ENCODE measurements at regions not wholly inside any gene's neighbourhood (a gene's known extent, or its start where the extent isn't known, plus 50 kb on each side); places are given as distances from the start of the nearest gene placed in this dataset.
A peak's percentile ranks its signal among the peaks of the same experiment; 100 is the strongest.

DNA sequence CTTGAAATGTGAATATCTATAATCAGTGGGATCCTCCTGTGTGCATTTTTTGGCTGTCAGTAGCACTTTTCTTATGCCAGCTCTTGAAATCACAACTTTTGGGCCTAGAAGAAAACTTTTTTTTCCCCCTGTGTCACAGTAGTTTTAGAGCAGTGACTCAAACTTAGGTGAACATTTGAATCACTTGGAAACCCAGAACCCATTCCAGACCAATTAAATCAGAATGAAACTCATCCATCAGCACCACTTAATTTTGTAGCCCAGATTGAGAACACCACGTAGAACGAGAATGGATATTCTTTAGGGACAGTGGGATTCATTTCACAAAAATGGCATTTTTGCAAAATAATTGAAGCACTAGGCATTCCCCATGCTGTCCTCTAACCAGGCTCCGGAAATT lies 224.8 kb upstream of the NANOGP8 start:
- CTCF ChIA-PET = interaction anchor here (3.8 kb wide), 1 partner anchor 21 kb away, joined by 14 read pairs; no protein-coding TSS in a partner anchor
- POLR2A ChIA-PET = no interaction called here
- no peak for DNase-seq (ENCODE audit: low read depth in 1 of 2, low spot score in 1 of 2)
- H3K4me2 ChIP-seq = no peak overlapping the region
- no peak overlapping the region for H3K4me3 ChIP-seq
- 0 out of 3 replicates have a peak, but pooled peaks cover 2% of the 10 kb centered on the region for H3K9me3 ChIP-seq
- peaks cover 14% of the 10 kb centered on the region; the same call in 1 of the 3 replicates for H3K4me1 ChIP-seq
- no peak for ATAC-seq
- FAIRE-seq = no peak
- no peak for TF ChIP-seq RAD21 (conservative IDR thresholded peaks at IDR 0.05 in 1 of 2, IDR thresholded peaks at IDR 0.05 in 1 of 2)
- no peak for TF ChIP-seq MAFK (IDR thresholded peaks at IDR 0.05; ENCODE audit: partially characterized antibody)
- TF ChIP-seq, protein P1, sequence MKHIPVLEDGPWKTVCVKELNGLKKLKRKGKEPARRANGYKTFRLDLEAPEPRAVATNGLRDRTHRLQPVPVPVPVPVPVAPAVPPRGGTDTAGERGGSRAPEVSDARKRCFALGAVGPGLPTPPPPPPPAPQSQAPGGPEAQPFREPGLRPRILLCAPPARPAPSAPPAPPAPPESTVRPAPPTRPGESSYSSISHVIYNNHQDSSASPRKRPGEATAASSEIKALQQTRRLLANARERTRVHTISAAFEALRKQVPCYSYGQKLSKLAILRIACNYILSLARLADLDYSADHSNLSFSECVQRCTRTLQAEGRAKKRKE (CRISPR knock-in tag; IDR thresholded peaks at IDR 0.05; ENCODE audit: low read depth) = no peak
- TF ChIP-seq, protein P2, sequence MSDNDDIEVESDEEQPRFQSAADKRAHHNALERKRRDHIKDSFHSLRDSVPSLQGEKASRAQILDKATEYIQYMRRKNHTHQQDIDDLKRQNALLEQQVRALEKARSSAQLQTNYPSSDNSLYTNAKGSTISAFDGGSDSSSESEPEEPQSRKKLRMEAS (IDR thresholded peaks at IDR 0.05) = no peak
- TF ChIP-seq ZNF302 (CRISPR knock-in tag; IDR thresholded peaks at IDR 0.05) = no peak
- no peak for TF ChIP-seq NR3C1 (IDR thresholded peaks at IDR 0.05)
- TF ChIP-seq POLR2AphosphoS2 (conservative IDR thresholded peaks at IDR 0.05; ENCODE audit: low read length) = no peak
- TF ChIP-seq, protein P3, sequence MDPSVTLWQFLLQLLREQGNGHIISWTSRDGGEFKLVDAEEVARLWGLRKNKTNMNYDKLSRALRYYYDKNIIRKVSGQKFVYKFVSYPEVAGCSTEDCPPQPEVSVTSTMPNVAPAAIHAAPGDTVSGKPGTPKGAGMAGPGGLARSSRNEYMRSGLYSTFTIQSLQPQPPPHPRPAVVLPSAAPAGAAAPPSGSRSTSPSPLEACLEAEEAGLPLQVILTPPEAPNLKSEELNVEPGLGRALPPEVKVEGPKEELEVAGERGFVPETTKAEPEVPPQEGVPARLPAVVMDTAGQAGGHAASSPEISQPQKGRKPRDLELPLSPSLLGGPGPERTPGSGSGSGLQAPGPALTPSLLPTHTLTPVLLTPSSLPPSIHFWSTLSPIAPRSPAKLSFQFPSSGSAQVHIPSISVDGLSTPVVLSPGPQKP (IDR thresholded peaks at IDR 0.05; ENCODE audit: low read depth, low read length) = no peak
- no peak for TF ChIP-seq JUNB (IDR thresholded peaks at IDR 0.05)
- TF ChIP-seq NFE2L2 (conservative IDR thresholded peaks at IDR 0.05; ENCODE audit: low read length) = no peak
- TF ChIP-seq FOSL2 (IDR thresholded peaks at IDR 0.05) = no peak
- no peak for TF ChIP-seq FOSL2 (CRISPR knock-in tag; IDR thresholded peaks at IDR 0.05)
- TF ChIP-seq, protein P4, sequence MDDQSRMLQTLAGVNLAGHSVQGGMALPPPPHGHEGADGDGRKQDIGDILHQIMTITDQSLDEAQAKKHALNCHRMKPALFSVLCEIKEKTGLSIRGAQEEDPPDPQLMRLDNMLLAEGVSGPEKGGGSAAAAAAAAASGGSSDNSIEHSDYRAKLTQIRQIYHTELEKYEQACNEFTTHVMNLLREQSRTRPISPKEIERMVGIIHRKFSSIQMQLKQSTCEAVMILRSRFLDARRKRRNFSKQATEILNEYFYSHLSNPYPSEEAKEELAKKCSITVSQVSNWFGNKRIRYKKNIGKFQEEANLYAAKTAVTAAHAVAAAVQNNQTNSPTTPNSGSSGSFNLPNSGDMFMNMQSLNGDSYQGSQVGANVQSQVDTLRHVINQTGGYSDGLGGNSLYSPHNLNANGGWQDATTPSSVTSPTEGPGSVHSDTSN (IDR thresholded peaks at IDR 0.05) = no peak
- no peak for TF ChIP-seq FOSB (CRISPR knock-in tag; IDR thresholded peaks at IDR 0.05)
- no peak for TF ChIP-seq CEBPB (IDR thresholded peaks at IDR 0.05)
- TF ChIP-seq MYC (IDR thresholded peaks at IDR 0.05; ENCODE audit: borderline replicate concordance, low read length) = no peak
- no peak for TF ChIP-seq BHLHE40 (IDR thresholded peaks at IDR 0.05; ENCODE audit: low read depth, low read length)
- no peak overlapping the region; a peak in 1 of 6 replicates for H3K27ac ChIP-seq
- WGBS (ENCODE audit: missing lambda C conversion rate) = 83% methylated on average over 3 of the region's 3 CpGs

DNA sequence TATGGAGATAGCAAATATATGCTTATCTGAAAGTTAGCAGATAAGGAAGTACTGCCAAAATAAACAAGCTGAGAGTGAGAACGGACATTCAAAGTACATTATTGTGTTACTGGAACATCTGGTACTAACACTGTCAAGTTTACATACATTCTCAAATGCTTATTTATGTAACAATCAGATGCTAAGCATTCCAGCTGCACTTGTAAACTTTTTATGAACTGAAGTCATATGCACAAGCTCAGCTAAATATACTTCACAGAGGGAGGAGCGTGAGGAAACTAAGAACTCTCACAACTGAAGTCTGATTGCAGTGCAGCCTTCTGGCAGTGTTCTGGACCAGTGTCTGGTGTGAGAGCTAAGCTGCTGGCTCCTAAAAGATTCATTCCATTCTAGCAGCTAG lies 223.7 kb upstream of the NANOGP8 start:
- peak overlapping the region; percentile 22; the same call in 1 of the 3 replicates for H3K4me2 ChIP-seq
- ChIA-PET POLR2A (no interaction called here), CTCF (interaction anchor here (1.3 to 3.8 kb wide), 2 partner anchors 16 to 20 kb away, joined by 3 to 14 read pairs; no protein-coding TSS in a partner anchor)
- no peak overlapping the region for H3K4me3 ChIP-seq
- DNase-seq (ENCODE audit: low read depth in 1 of 2, low spot score in 1 of 2) (peak in 1 of 2 experiments; percentile 53), ATAC-seq (peak in 1 of 2 experiments; percentile 37; a peak in 1 of 6 replicates), FAIRE-seq (peak; percentile 63)
- H3K27ac ChIP-seq = peak overlapping the region in 1 of 2 experiments; percentile 48; a peak in 1 of 6 replicates
- TF ChIP-seq, protein P5, sequence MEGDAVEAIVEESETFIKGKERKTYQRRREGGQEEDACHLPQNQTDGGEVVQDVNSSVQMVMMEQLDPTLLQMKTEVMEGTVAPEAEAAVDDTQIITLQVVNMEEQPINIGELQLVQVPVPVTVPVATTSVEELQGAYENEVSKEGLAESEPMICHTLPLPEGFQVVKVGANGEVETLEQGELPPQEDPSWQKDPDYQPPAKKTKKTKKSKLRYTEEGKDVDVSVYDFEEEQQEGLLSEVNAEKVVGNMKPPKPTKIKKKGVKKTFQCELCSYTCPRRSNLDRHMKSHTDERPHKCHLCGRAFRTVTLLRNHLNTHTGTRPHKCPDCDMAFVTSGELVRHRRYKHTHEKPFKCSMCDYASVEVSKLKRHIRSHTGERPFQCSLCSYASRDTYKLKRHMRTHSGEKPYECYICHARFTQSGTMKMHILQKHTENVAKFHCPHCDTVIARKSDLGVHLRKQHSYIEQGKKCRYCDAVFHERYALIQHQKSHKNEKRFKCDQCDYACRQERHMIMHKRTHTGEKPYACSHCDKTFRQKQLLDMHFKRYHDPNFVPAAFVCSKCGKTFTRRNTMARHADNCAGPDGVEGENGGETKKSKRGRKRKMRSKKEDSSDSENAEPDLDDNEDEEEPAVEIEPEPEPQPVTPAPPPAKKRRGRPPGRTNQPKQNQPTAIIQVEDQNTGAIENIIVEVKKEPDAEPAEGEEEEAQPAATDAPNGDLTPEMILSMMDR (IDR thresholded peaks at IDR 0.05) = no peak
- TF ChIP-seq GATA3 (IDR thresholded peaks at IDR 0.05; ENCODE audit: borderline replicate concordance) = peak; percentile 42
- peaks cover 14% of the 10 kb centered on the region; the same call in 1 of the 3 replicates for H3K4me1 ChIP-seq
- no peaks in the 10 kb centered on the region for H3K9me3 ChIP-seq
- 16% methylated on average over 2 of the region's 2 CpGs for WGBS (ENCODE audit: missing lambda C conversion rate)

DNA sequence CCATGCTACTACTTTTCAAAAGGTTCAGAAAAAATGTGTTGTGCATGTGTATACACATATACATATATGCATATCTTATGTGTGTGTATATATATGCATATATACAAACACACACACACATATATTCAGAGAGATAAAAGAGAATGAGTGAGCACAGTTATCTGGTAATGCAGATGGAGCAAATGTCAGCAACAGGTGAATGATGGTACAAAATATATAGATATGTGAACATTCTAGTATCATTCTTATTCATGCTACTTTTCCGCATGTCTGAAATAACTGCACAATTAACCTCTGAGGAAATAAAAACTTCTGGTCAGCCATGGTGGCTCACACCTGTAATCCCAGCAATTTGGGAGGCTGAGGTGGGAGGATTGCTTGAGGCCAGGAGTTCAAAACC lies 222.6 kb upstream of the NANOGP8 start:
- DNase-seq (ENCODE audit: low read depth in 1 of 2, low spot score in 1 of 2) (no peak), ATAC-seq (no peak), FAIRE-seq (no peak)
- no peak overlapping the region for H3K4me2 ChIP-seq
- peak overlapping the region in 1 of 2 experiments; percentile 54; a peak in 1 of 6 replicates for H3K27ac ChIP-seq
- no peak overlapping the region for H3K4me3 ChIP-seq
- ChIA-PET POLR2A (no interaction called here), CTCF (interaction anchor here (1.3 to 3.8 kb wide), 2 partner anchors 15 to 19 kb away, joined by 3 to 14 read pairs; no protein-coding TSS in a partner anchor)
- H3K4me1 ChIP-seq = peaks cover 14% of the 10 kb centered on the region; the same call in 1 of the 3 replicates
- 87% methylated on average over 1 of the region's 1 CpG for WGBS (ENCODE audit: missing lambda C conversion rate)
- H3K9me3 ChIP-seq = no peaks in the 10 kb centered on the region
- TF ChIP-seq NPAS2 (CRISPR knock-in tag; IDR thresholded peaks at IDR 0.05; ENCODE audit: borderline replicate concordance) (no peak), NFE2L2 (conservative IDR thresholded peaks at IDR 0.05; ENCODE audit: low read length) (no peak), HOXB5 (CRISPR knock-in tag; IDR thresholded peaks at IDR 0.05) (no peak), EHMT2 (IDR thresholded peaks at IDR 0.05; ENCODE audit: low read depth) (no peak), SMC3 (IDR thresholded peaks at IDR 0.05) (no peak), GATA3 (IDR thresholded peaks at IDR 0.05; ENCODE audit: borderline replicate concordance) (no peak), HOXA7 (CRISPR knock-in tag; IDR thresholded peaks at IDR 0.05) (no peak), EHF (CRISPR knock-in tag; IDR thresholded peaks at IDR 0.05) (no peak), RFX5 (IDR thresholded peaks at IDR 0.05) (no peak), MAZ (IDR thresholded peaks at IDR 0.05; ENCODE audit: borderline replicate concordance, low read depth, low read length) (no peak), POLR2AphosphoS2 (conservative IDR thresholded peaks at IDR 0.05; ENCODE audit: low read length) (no peak), RARB (CRISPR knock-in tag; IDR thresholded peaks at IDR 0.05) (no peak), JUN (IDR thresholded peaks at IDR 0.05) (no peak), MAFK (IDR thresholded peaks at IDR 0.05; ENCODE audit: partially characterized antibody) (no peak), CEBPB (IDR thresholded peaks at IDR 0.05) (no peak)
